GM12892 (cell line): ENCODE measurements at regions not wholly inside any gene's neighbourhood (a gene's known extent, or its start where the extent isn't known, plus 50 kb on each side); places are given as distances from the start of the nearest gene placed in this dataset.

Source experiments
- POLR2AphosphoS5 ChIP-seq: IDR thresholded peaks from 2 replicates; pipeline ENCODE4 v1.6.1; 2011; ENCODE audit warnings: low read depth, low read length, control low read depth
- TAF1 ChIP-seq: IDR thresholded peaks from 2 replicates; pipeline ENCODE4 v1.6.1; 2011; ENCODE audit warnings: low read depth, mild to moderate bottlenecking, control low read depth, low read length, borderline replicate concordance

DNA sequence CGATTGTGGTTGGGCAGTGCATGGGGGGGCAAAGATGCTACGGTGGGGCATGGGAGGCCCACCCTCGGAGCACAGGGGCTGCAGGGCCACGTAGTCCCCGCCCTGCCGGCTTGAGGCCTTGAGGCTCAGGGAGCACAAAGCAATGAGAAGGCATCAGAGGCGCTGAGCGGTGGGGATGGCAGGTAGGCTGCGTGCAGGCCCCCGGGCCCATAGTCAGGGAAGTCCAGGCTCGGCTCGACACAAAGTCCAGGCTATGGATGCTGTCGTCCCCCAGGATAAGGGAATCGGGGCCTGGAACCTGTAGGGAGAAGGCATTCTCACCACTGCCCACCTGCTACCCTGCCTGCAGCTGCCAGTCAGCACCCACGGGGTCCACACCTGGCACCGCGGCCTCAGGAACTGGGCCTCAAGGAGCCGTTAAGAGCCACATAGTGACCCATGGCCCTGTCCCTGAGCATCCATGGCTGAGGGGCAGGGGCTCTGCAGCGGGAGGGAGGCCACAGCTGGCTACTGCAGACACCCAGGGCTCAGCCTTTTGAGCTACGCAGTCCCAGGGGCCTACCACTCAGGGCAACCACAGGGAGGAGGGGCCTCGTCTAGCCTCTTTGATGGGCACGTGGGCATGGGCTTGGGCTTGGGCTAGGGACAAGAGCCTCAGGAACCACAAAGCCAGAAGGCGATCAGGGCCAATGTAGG, 179.7 kb downstream of the IGLL1 start:
- TF ChIP-seq TAF1 (no peak), POLR2AphosphoS5 (no peak)
